OCI-LY7 (cell line): ENCODE measurements at regions not wholly inside any gene's neighbourhood (a gene's known extent, or its start where the extent isn't known, plus 50 kb on each side); places are given as distances from the start of the nearest gene placed in this dataset.

Source experiments
- BruUV-seq: library from RNA; stranded (reverse); fragments of 400-500 nt; replicated peaks from 2 replicates; lab custom pipeline; 2021; lab: Mats Ljungman, UMichigan
- CTCF ChIA-PET: fragments of 300-600 bp; sonication (Branson Sonifier 250); formaldehyde crosslinking; loops from one replicate; lab custom pipeline; 2022; ENCODE audit warnings: antibody characterized with exemption; ENCODE audit not compliant: unreplicated experiment; lab: Charles Lee
- POLR2A ChIA-PET: fragments of 300-600 bp; sonication (Branson Sonifier 250); formaldehyde crosslinking; loops from one replicate; lab custom pipeline; 2022; ENCODE audit warnings: antibody characterized with exemption; lab: Charles Lee
- DNase-seq: peaks from one replicate; pipeline ENCODE4 v3.0.0-alpha.2; 2015; ENCODE audit warnings: low spot score
- H2AFZ ChIP-seq: fragments of 200-600 bp; sonication (generic), shearing (Covaris generic); 2 replicates; pipeline ENCODE4 v1.6.1; 2014; ENCODE audit warnings: mild to moderate bottlenecking, antibody characterized with exemption, low read length, moderate library complexity
- H3K27ac ChIP-seq: fragments of 200-600 bp; sonication (generic); 2 replicates; pipeline ENCODE4 v1.5.1; 2014; ENCODE audit warnings: mixed run types, low read depth, mild to moderate bottlenecking, moderate library complexity, low read length, inconsistent platforms; ENCODE audit not compliant: poor library complexity, severe bottlenecking
- H3K36me3 ChIP-seq: fragments of 200-600 bp; sonication (generic); 2 replicates; pipeline ENCODE4 v1.6.1; 2014; ENCODE audit warnings: mild to moderate bottlenecking, antibody characterized with exemption, low read length, moderate library complexity, mixed read lengths; ENCODE audit not compliant: insufficient read depth
- H3K4me1 ChIP-seq: fragments of 200-600 bp; sonication (generic); 2 replicates; pipeline ENCODE4 v1.5.1; 2014; ENCODE audit warnings: mild to moderate bottlenecking, low read length; ENCODE audit not compliant: insufficient read depth, poor library complexity, severe bottlenecking
- H3K4me2 ChIP-seq: fragments of 200-600 bp; sonication (generic); 2 replicates; pipeline ENCODE4 v1.6.1; 2014; ENCODE audit warnings: mild to moderate bottlenecking, low read length
- H3K4me3 ChIP-seq: fragments of 200-600 bp; sonication (generic); 2 replicates; pipeline ENCODE4 v1.5.1; 2014; ENCODE audit warnings: mild to moderate bottlenecking, low read depth, low read length; ENCODE audit not compliant: poor library complexity, severe bottlenecking
- H3K79me2 ChIP-seq: fragments of 200-600 bp; sonication (generic); 2 replicates; pipeline ENCODE4 v1.6.1; 2016; ENCODE audit warnings: low read depth, mild to moderate bottlenecking, low read length, moderate library complexity, mixed read lengths; ENCODE audit not compliant: insufficient read depth
- H3K9me2 ChIP-seq: fragments of 200-600 bp; sonication (generic); 2 replicates; pipeline ENCODE4 v1.6.1; 2016; ENCODE audit warnings: mild to moderate bottlenecking, low read length, mixed read lengths; ENCODE audit not compliant: insufficient read depth
- H3K9me3 ChIP-seq: fragments of 200-600 bp; sonication (generic); 2 replicates; pipeline ENCODE4 v1.6.1; 2014; ENCODE audit warnings: mild to moderate bottlenecking, mixed run types, low read length, mixed read lengths
- H4K20me1 ChIP-seq: fragments of 200-600 bp; sonication (generic); 2 replicates; pipeline ENCODE4 v1.6.1; 2014; ENCODE audit warnings: mild to moderate bottlenecking, antibody characterized with exemption, low read length, moderate library complexity, mixed read lengths; ENCODE audit not compliant: insufficient read depth
- CTCF ChIP-seq: fragments of 200-600 bp; sonication (generic); conservative IDR thresholded peaks from 2 replicates; pipeline ENCODE4 v1.5.1; 2014; ENCODE audit warnings: mild to moderate bottlenecking, antibody characterized with exemption, low read length, moderate library complexity, mixed read lengths
- EZH2phosphoT487 ChIP-seq: fragments of 200-600 bp; sonication (generic); IDR thresholded peaks from 2 replicates; pipeline ENCODE4 v1.6.1; 2018; ENCODE audit warnings: low read depth, borderline replicate concordance, mild to moderate bottlenecking, mixed run types, antibody characterized with exemption, low read length, moderate library complexity, mixed read lengths
- intact Hi-C: fragments of 100-400 bp; cut with micrococcal nuclease; formaldehyde crosslinking; loops from one replicate; pipeline ENCODE4 v1.10.0; 2022; ENCODE audit not compliant: unreplicated experiment

DNA sequence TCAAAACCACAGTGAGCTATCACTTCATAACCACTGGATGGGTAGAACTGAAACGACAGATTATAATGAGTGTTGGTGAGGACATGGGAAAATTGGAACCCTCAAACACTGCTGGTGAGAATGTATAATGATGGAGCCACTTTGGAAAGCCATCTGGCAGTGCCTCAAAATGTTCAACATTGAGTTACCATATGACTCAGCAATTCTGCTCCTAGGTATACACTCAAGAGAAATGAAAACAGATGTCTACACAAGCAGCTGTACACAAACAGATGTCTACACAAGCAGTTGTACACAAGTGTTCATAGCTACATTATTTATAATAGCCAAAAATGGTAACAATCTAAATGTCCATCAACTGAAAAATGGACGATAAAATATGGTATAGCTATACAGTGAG, 143.9 kb downstream of the PDGFRA start:
- TF ChIP-seq EZH2phosphoT487 (no peak), CTCF (no peak)
- Histone ChIP-seq H3K9me2 (no peaks in the 10 kb centered on the region), H3K36me3 (no peaks in the 10 kb centered on the region), H3K79me2 (no peaks in the 10 kb centered on the region), H3K9me3 (no peaks in the 10 kb centered on the region), H3K27ac (no peak overlapping the region), H3K4me1 (no peaks in the 10 kb centered on the region), H3K4me2 (no peak overlapping the region), H3K4me3 (no peak overlapping the region), H2AFZ (no peak overlapping the region), H4K20me1 (no peaks in the 10 kb centered on the region)
- ChIA-PET CTCF (no interaction called here), POLR2A (no interaction called here)
- intact Hi-C loops: no loop called here
- BruUV-seq: no TSS peak
- DNase-seq: no peak

DNA sequence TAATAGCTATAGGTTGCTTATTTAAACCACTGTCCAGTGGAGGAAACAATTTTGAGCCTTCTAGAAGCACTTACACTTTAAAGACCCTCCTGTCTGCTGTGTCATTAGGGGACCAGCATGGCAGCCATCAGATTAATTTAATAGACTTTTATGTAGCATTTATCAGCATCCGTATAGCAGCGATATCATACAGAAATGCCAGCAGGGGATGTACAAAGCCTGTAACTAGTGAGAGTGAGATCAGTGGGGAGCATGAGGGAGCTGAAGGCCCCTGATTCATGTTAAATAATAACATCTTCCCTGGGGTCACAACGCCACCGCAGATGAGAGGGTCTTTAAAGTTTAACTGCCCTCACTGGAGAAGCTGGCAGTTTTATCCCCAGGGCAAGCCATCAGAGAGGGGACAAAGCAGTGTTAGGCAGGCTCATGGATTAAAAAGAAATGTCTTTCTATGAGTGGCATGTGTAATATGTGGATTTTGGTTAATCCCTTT, 144.7 kb downstream of the PDGFRA start:
- TF ChIP-seq CTCF (no peak), EZH2phosphoT487 (no peak)
- Histone ChIP-seq H3K4me3 (no peak overlapping the region), H3K9me3 (no peaks in the 10 kb centered on the region), H3K9me2 (no peaks in the 10 kb centered on the region), H3K4me1 (no peaks in the 10 kb centered on the region), H3K4me2 (no peak overlapping the region), H3K27ac (no peak overlapping the region), H3K79me2 (no peaks in the 10 kb centered on the region), H4K20me1 (no peaks in the 10 kb centered on the region), H2AFZ (no peak overlapping the region), H3K36me3 (no peaks in the 10 kb centered on the region)
- no TSS peak for BruUV-seq
- no peak for DNase-seq
- intact Hi-C loops: no loop called here
- ChIA-PET CTCF (no interaction called here), POLR2A (interaction anchor here (0.6 to 0.7 kb wide), 2 partner anchors 791 to 1683 kb away, joined by 3 read pairs; no protein-coding TSS in a partner anchor)

GRCh38 chr4:54378461-54378860, 149.4 kb downstream of the PDGFRA start:
- H3K9me3 ChIP-seq: no peaks in the 10 kb centered on the region
- H3K9me2 ChIP-seq: no peaks in the 10 kb centered on the region
- ChIA-PET CTCF (no interaction called here), POLR2A (no interaction called here)
- BruUV-seq: no TSS peak
- H3K79me2 ChIP-seq: no peaks in the 10 kb centered on the region
- H4K20me1 ChIP-seq: no peaks in the 10 kb centered on the region
- H3K27ac ChIP-seq: no peak overlapping the region
- H2AFZ ChIP-seq: no peak overlapping the region
- no peak overlapping the region for H3K4me3 ChIP-seq
- no peaks in the 10 kb centered on the region for H3K36me3 ChIP-seq
- no peaks in the 10 kb centered on the region for H3K4me1 ChIP-seq
- intact Hi-C loops: no loop called here
- TF ChIP-seq CTCF: no peak
- no peak for TF ChIP-seq EZH2phosphoT487
- no peak for DNase-seq
- H3K4me2 ChIP-seq: no peak overlapping the region
